ENCODE measurements at regions not wholly inside any gene's neighbourhood (a gene's known extent, or its start where the extent isn't known, plus 50 kb on each side); places are given as distances from the start of the nearest gene placed in this dataset.

GRCh38 chr7:25319707-25320106 is 91.4 kb upstream of the NPVF start:
- no peak for TF ChIP-seq POLR2A (IDR thresholded peaks at IDR 0.05; ENCODE audit: low read length)
- no peak for TF ChIP-seq GATA1 (IDR thresholded peaks at IDR 0.05; ENCODE audit: low read depth, low read length)

Data from erythroblast (primary cell).